NOMO-1 treated with dmso at 0.1 percent for 144 hours (cell line): ENCODE measurements at regions not wholly inside any gene's neighbourhood (a gene's known extent, or its start where the extent isn't known, plus 50 kb on each side); places are given as distances from the start of the nearest gene placed in this dataset.
"Not testable (repeated sequence)": the region's sequence is repeated elsewhere in the genome, so short reads cannot be mapped to it uniquely, and the experiment has no call there.

Source experiments
- DNase-seq: peaks from one replicate; lab custom pipeline; 2025; ENCODE audit not compliant: unreplicated experiment; lab: John Stamatoyannopoulos, UW

- DNase-seq, result no peak
These were observed 194.3 kb upstream of the GRAMD2B start for GRCh38 chr5:126228934-126229333.

GRCh38 chr5:126233256-126233655 lies 190.0 kb upstream of the GRAMD2B start:
- DNase-seq, result no peak

- DNase-seq, result no peak
These were observed 188.5 kb upstream of the GRAMD2B start for GRCh38 chr5:126234563-126235195.

GRCh38 chr5:126235628-126236027 lies 187.6 kb upstream of the GRAMD2B start:
- no peak for DNase-seq

GRCh38 chr5:126236994-126237393 lies 186.2 kb upstream of the GRAMD2B start:
- DNase-seq, result no peak

- no peak for DNase-seq
These were observed 174.6 kb upstream of the GRAMD2B start for GRCh38 chr5:126248611-126249010.

GRCh38 chr5:126251024-126251423 lies 172.2 kb upstream of the GRAMD2B start:
- DNase-seq, result no peak

GRCh38 chr5:126253406-126253805 lies 169.8 kb upstream of the GRAMD2B start:
- no peak for DNase-seq

GRCh38 chr5:126263591-126264184 lies 159.5 kb upstream of the GRAMD2B start:
- DNase-seq, result no peak

- no peak for DNase-seq
These were observed 157.3 kb upstream of the GRAMD2B start for GRCh38 chr5:126265917-126266316.

GRCh38 chr5:126267438-126267837 lies 155.8 kb upstream of the GRAMD2B start:
- no peak for DNase-seq

GRCh38 chr5:126268697-126269315 lies 154.4 kb upstream of the GRAMD2B start:
- DNase-seq, result no peak

GRCh38 chr5:126269511-126269910 lies 153.7 kb upstream of the GRAMD2B start:
- DNase-seq, result no peak

- no peak for DNase-seq
These were observed 152.1 kb upstream of the GRAMD2B start for GRCh38 chr5:126271141-126271540.

- DNase-seq, result no peak
These were observed 149.0 kb upstream of the GRAMD2B start for GRCh38 chr5:126274076-126274762.

GRCh38 chr5:126274763-126275125 lies 148.5 kb upstream of the GRAMD2B start:
- DNase-seq, result no peak

GRCh38 chr5:126277762-126278161 lies 145.4 kb upstream of the GRAMD2B start:
- no peak for DNase-seq

GRCh38 chr5:126280343-126280742 lies 142.9 kb upstream of the GRAMD2B start:
- DNase-seq, result no peak

GRCh38 chr5:126280846-126281245 lies 142.4 kb upstream of the GRAMD2B start:
- DNase-seq, result no peak

GRCh38 chr5:126284977-126285696 lies 138.1 kb upstream of the GRAMD2B start:
- no peak for DNase-seq

GRCh38 chr5:126296121-126296520 lies 127.1 kb upstream of the GRAMD2B start:
- DNase-seq, result not testable (repeated sequence)
